ELF-1 (cell line): ENCODE measurements at regions not wholly inside any gene's neighbourhood (a gene's known extent, or its start where the extent isn't known, plus 50 kb on each side); places are given as distances from the start of the nearest gene placed in this dataset.
"Not testable (repeated sequence)": the region's sequence is repeated elsewhere in the genome, so short reads cannot be mapped to it uniquely, and the experiment has no call there.

Source experiments
- DNase-seq: peaks from one replicate; pipeline ENCODE4 v3.0.0-alpha.2; 2016; ENCODE audit warnings: low read depth, low spot score

GRCh38 chr7:149635561-149636329 lies 137.6 kb downstream of the ZNF467 start:
- peak; percentile 44 for DNase-seq

GRCh38 chr7:149633976-149634945 lies 136.7 kb upstream of the ZNF746 start:
- DNase-seq: no peak

- not testable (repeated sequence) for DNase-seq
These were observed 130.9 kb upstream of the ZNF746 start for GRCh38 chr7:149628361-149629149.

GRCh38 chr7:149627911-149628310 lies 130.3 kb upstream of the ZNF746 start:
- DNase-seq: no peak

GRCh38 chr7:149626972-149627371 lies 129.4 kb upstream of the ZNF746 start:
- no peak for DNase-seq

GRCh38 chr7:149625947-149626392 lies 128.4 kb upstream of the ZNF746 start:
- no peak for DNase-seq

GRCh38 chr7:149625340-149625946 lies 127.8 kb upstream of the ZNF746 start:
- DNase-seq: peak; percentile 68

- peak; percentile 97 for DNase-seq
These were observed 127.1 kb upstream of the ZNF746 start for GRCh38 chr7:149624419-149625339.

- DNase-seq: no peak
These were observed 126.4 kb upstream of the ZNF746 start for GRCh38 chr7:149624006-149624405.

GRCh38 chr7:149623262-149623997 lies 125.8 kb upstream of the ZNF746 start:
- DNase-seq: not testable (repeated sequence)

GRCh38 chr7:149622444-149623210 lies 125.0 kb upstream of the ZNF746 start:
- DNase-seq: no peak

GRCh38 chr7:149621776-149622175 lies 124.2 kb upstream of the ZNF746 start:
- DNase-seq: no peak

GRCh38 chr7:149620961-149621360 lies 123.4 kb upstream of the ZNF746 start:
- DNase-seq: no peak

GRCh38 chr7:149616898-149617297 lies 119.3 kb upstream of the ZNF746 start:
- DNase-seq: no peak

GRCh38 chr7:149615690-149616270 lies 118.2 kb upstream of the ZNF746 start:
- DNase-seq: no peak

GRCh38 chr7:149610441-149611011 lies 112.9 kb upstream of the ZNF746 start:
- no peak for DNase-seq

- DNase-seq: no peak
These were observed 110.6 kb upstream of the ZNF746 start for GRCh38 chr7:149608168-149608567.

- DNase-seq: no peak
These were observed 110.1 kb upstream of the ZNF746 start for GRCh38 chr7:149607683-149608082.
